ENCODE measurements at regions not wholly inside any gene's neighbourhood (a gene's known extent, or its start where the extent isn't known, plus 50 kb on each side); places are given as distances from the start of the nearest gene placed in this dataset.

DNA sequence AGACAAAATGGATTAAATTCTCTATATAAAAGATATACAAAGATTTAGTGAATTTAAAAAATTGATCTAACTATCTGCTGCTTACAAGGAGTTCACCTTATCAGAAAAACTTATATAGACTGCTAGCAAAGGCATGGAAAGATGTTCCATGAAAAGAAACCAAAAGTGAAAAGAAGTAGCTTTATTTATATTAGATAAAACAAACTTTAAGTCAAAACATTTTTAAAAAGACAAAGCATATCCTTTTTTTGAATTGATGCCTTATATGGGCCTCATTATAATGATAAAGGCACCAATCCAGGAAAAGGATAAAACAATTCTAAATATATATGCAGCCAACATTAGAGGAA, 334.2 kb downstream of the MEI4 start:
- TF ChIP-seq, protein P1, sequence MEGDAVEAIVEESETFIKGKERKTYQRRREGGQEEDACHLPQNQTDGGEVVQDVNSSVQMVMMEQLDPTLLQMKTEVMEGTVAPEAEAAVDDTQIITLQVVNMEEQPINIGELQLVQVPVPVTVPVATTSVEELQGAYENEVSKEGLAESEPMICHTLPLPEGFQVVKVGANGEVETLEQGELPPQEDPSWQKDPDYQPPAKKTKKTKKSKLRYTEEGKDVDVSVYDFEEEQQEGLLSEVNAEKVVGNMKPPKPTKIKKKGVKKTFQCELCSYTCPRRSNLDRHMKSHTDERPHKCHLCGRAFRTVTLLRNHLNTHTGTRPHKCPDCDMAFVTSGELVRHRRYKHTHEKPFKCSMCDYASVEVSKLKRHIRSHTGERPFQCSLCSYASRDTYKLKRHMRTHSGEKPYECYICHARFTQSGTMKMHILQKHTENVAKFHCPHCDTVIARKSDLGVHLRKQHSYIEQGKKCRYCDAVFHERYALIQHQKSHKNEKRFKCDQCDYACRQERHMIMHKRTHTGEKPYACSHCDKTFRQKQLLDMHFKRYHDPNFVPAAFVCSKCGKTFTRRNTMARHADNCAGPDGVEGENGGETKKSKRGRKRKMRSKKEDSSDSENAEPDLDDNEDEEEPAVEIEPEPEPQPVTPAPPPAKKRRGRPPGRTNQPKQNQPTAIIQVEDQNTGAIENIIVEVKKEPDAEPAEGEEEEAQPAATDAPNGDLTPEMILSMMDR (IDR thresholded peaks at IDR 0.05; ENCODE audit: low read depth, low read length, poor library complexity, severe bottlenecking) = no peak
- no peak for TF ChIP-seq EZH2phosphoT487 (IDR thresholded peaks at IDR 0.05; ENCODE audit: borderline replicate concordance, low read length)

All from DOHH2 (cell line).